GM19240 (cell line): ENCODE measurements at regions not wholly inside any gene's neighbourhood (a gene's known extent, or its start where the extent isn't known, plus 50 kb on each side); places are given as distances from the start of the nearest gene placed in this dataset.

Experiments used
- DNase-seq: peaks from one replicate; pipeline ENCODE4 v3.0.0; 2011; ENCODE audit warnings: low spot score; ENCODE audit not compliant: insufficient read length

DNA sequence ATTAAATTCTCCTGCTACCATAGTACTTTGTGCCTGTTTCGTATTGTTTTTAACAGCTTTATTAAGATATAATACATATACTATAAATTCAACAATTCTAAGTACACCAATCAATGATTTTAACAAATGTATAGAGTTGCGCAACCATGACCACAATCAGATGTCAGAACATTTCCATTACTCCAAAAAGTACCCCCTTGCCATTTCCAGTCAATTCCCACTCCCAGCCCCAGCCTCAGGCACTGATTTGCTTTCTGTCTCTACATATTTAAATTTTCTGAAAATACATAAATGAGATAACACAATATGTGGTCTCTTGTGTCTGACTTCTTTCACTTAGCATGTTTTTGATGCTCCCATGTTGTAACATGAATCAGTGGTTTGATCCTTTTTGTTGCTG lies 193.9 kb downstream of the FIGN start:
- DNase-seq = no peak

DNA sequence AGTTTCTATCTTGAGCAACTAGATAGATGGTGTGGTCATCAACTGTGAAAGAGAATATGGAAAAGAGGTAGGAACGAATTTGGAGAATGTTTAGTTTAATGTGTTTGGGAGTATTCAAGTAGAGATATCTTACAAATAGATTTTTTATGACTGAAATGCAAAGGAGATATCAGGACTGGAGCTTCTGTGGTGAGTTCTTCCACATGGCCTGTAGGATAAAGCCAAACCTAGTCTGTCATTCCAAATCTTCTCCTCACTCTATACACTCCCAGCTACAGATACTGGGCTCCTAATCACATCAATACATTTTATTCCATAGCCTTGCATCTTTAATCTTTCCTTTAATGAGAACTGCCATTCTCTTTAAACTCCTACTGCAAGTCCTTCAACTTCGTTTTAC lies 194.3 kb downstream of the FIGN start:
- no peak for DNase-seq

DNA sequence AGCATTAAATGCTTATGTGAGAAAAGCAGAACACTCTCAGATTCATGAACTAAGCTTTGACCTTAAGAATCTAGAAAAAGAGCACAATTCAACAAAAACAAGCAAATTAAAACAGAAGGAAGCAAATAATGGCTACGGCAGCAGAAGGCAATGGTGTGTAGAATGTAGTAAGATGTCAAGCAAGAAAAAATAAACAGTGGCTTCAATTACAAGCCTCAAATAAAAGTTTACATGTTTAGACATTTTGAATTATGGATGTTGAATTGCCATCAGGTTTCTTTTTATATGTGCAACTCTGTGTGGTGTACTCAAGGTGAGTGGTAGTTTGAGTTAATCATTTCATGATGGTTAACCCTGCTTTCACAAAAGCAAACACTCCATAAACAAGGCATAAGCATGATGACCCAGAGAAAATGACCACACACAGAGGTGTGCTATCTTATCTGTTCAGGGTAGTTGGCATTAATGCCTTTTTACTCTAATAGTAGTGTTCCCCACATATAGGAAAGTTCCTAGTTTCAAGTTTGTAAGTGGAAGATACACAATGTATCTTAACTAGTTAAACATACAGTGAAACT lies 207.1 kb downstream of the FIGN start:
- DNase-seq = no peak

DNA sequence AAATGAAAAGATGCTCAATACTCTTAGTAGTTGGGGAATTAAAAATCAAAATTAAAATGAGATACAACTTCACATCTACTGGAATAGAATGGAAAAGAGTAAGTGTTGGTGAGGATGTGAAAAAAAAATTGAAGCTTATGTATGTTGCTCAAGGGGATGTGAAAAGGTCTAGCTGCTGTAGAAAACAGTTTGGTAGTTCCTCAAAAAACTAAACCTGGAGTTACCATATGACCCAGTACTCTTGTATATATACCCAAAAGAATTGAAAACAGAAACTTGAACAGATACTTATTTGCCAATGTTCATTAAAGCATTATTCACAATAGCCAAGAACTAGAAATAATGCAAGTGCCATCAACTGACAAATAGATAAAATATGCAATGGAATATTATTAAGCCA lies 208.4 kb downstream of the FIGN start:
- DNase-seq = no peak

DNA sequence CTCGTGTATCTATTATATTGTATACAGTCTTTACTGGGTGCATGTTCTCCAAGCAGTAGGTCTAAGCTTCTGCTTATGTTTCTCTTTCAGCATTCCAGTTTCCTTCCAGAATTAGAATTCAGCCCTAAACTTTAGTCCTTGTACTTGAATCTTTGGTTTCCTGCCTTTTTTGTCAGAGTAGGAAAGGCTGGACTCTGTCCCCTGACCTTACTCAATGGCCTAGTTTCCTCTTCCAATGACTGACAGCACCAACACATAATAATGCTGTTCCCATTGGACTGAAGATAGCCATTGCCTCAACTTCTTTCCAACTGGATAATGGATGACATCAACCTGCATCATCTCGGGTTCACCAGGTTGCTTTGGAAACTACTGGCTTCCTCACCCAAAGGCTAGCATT lies 217.0 kb downstream of the FIGN start:
- no peak for DNase-seq

DNA sequence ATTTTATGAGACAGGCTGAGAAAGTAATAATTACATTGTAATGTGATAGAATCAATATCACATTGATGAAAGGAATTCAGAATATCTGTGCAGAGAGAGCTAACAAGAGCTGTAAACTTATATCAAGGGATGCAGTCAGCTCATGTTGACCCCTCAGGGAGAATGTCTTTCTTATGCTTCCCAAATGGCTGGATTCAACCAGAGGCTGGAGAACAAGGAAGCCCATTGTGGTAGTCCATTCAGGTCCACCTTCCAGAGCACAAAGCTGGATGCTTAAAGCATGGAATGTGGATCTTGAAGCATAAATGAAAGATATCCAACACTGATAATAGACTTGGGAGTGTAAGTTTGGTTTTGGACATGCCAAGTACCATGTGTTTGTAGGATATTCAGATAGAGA lies 220.0 kb downstream of the FIGN start:
- DNase-seq = no peak

DNA sequence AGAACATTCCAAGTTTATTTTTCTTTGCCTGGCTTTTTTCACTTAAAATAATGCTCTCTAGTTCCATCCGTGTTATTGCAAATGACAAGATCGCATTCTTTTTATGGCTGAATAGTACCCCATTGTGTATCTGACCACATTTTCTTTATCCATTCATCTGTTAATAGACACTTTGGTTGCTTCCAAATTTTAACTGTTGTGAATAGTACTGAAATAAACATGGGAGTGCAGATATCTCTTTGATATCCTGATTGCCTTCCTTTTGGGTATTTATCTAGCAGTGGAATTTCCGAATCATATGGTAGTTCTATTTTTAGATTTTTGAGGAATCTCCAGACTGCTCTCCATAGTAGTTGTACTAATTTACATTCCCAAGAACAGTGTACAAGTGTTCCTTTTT lies 230.5 kb downstream of the FIGN start:
- no peak for DNase-seq

DNA sequence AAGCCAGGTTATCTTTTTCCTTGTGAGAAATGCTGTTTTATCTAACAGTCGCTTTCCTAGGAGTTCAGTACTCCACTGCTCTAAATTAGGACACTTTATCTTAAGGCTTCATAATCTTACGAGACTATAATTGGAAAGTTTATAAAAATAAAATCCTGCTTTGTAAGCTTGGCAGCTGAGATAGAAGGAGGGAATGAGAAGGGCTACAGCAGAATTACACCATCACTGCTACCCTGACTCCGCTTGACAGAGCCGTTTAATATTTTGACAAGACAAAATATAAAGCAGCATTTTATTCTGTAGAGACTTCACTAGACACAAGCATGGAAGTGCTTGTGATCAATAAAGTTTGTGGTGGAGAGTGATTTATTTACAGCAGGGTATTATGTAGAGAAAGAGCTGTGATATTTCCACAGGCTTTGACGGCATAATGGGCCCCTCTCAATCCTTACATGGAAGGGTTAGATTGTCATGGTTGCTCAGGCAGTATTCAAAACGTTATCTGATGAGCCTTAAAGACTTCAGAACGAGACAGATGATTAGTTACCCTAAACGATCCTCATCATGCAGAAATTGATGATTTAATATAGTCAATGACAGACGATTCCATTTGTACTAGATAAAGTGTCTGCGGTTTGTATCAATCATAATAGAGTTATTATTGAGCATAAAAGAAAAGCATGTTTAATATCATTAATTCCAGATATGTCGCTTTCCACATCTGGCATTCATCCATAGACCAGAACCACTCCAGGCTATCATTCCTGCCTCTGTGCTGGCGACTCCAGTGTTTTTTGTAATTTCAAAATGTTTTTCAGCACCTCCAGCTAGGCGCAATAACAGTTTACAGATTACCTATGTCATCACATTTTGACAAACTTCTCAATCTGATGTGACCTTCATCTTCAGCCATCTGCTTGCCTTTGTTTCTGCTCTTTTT lies 242.2 kb downstream of the FIGN start:
- DNase-seq = no peak

DNA sequence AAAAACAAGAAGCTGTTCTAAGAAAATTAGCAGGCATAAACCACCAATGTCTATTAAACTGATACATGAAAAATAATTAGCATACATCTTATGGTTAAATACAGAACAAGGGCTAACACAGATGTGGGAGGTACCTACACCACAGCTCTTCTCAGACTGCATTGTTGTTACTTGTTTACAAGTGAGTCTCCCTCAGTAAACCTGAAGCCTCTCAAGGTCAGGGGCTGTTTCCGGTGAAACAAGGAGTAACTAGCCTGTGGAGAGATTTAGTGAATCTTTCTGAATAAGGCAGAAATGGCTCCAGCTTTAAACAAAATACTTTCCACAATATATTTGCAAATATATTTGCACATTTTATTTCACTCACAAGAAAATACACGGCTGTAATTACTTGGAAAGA lies 244.0 kb downstream of the FIGN start:
- DNase-seq = no peak

DNA sequence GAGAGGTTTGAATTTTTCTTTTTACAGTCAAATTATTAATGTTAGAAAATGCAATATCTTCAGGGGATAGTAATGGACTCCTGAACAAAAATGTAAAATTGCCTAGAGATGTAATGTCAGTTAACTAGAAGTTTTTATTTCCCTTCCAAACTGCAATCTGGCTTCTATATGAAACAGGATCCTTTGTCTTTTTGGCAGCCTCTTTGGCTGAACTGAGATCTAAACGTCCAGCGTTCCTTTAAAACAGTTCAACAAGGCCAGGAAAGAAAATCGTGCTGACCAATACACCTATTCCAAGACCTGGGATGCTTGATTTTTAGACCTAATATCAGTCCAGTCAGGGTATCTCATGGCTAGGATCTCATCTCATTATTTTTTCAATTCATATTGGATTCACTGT lies 245.5 kb downstream of the FIGN start:
- no peak for DNase-seq

DNA sequence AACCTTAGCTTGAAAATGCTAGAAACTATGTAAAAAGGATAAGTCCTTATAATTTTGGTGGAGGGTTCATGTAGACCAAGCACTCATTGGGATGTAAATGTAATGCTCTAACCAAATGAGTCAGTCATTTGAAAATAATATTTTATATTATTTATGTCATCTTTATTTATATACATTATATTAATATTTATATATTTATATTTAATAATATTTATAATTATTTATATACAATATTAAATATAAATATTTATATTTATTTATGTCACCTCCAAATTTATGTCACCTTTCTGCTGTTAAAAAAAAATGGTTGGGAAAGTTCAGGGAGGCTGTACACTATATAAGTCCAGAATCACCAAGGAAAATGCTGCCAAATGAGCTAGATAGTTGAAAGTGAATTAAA lies 254.3 kb downstream of the FIGN start:
- DNase-seq = no peak

DNA sequence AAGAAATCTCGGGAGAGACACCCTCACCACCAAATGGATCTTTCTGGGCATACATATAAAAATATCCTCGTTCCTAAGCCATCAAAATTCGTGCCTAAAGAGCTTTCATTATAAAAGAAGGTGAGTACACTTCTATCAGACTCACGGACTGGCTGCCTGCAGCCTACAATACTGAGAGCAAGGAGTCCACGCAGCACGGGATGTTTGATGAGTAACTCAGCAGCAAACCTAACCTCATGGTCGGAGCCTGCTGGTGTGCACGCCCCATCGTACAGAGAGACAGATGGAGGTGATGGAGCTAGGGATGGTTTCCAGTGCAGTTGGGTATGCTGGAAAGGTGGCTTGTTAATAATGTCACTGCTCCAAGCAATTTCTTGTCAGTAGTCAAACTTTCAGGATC lies 256.2 kb downstream of the FIGN start:
- no peak for DNase-seq

DNA sequence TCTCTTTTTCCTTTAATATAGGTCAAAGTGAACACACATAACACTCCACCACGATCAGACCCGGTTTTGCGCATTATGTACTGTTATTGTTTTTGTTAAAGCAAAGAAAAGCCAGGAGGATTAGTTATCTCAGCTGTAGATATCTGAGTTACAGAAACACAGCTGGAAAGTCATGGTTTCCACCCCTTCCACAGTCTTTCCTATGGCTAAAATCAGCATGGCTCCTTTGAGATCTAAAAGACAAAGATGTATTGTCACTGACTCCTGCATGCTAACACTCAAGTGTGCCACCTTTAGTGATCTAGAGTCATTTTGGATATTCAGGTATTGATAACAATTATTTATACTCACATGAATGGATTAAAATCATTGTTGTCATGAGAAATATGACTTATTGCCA lies 260.0 kb downstream of the FIGN start:
- no peak for DNase-seq

DNA sequence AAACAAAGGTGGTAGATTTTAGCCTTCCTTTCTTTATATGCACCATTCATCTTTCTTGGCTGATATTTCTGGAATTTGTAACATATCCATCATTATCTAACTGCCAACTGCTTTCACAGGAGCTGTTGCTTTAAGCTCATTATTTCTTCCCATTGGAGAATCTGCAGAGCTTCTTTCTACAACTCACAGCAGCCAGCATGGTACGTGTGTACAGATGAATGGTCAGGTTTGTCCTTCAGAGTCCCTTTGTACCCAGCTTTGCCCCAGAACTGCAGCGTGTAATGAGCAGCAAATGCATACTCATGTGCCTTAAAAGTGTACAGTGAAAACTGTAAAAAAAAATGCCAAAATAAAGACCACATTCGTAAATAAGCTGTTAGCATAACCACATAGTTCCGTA lies 260.9 kb downstream of the FIGN start:
- DNase-seq = no peak

DNA sequence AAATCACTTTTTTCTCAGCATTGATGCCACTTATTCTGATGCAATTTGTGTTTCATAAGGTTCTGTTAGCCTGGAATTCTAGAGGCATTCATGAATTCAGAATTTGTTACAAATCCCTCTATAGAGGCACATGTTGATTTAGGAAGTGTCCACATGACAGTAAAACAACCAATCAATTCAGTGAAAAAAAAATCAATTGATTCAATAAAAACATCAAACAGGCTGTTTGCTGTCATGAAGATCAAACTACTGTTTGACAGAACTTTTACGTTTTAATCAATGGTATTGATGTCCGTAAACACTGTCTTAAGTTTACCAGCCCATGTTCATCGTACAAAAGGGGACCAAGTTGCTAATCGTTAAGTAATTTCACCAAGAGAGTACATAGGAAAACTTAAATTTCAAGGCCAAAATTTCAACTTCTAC lies 261.5 kb downstream of the FIGN start:
- DNase-seq = no peak

DNA sequence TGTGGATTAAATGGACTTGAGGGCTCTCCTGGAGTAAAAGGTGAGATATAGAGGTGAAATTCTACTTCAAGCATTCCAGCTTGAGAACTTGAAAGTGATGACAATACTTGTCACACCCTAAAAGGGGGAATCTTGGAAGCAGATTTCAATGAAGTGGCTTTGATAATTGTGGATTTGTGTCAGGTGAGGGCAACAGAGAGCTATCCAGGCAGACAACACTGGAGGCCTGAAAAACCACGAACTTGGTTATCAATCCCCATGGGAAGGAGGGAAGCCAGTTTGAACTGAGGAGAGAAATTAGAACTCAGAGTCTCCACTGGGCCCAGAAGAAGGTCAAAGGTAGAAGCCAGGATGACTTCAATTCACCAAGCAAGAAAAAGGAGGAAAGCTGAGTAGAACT lies 263.9 kb downstream of the FIGN start:
- DNase-seq = no peak

DNA sequence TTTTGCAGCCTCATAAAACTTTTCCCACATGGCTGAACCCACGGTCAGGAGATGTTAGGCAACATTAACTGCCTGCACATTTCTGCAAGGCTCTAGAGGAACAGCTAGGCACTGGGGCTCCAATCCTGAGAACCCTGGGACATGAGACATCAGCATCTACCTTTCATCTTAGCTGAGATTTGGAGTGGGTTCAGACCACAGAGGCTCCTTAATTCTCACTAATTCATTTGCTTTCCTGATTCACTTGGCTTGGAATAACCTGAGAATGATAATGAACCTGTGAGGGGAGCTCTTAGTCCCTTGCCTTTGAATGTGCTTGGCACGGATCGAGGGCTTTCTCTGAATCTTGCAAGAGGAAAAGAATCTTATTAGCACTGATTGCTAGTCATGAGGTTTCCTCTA lies 266.2 kb downstream of the FIGN start:
- no peak for DNase-seq

DNA sequence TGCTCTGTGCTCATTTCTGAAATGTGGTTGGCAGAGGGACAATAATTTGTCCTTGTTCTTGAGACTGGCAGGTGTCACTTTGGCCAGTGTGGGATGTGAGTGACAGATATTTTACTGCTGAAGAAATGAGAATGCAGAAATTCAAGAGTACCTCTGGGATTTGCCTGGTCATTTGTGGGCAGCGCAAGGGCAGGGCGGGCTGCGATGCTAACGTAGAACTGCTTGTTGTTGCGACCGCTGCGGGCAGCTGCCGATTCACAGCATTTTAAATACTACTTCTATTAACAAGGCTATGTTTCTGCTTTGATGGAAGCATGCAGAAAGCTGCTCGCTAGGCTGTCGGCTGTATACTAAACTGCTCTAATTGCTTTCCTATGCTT lies 268.6 kb downstream of the FIGN start:
- no peak for DNase-seq

DNA sequence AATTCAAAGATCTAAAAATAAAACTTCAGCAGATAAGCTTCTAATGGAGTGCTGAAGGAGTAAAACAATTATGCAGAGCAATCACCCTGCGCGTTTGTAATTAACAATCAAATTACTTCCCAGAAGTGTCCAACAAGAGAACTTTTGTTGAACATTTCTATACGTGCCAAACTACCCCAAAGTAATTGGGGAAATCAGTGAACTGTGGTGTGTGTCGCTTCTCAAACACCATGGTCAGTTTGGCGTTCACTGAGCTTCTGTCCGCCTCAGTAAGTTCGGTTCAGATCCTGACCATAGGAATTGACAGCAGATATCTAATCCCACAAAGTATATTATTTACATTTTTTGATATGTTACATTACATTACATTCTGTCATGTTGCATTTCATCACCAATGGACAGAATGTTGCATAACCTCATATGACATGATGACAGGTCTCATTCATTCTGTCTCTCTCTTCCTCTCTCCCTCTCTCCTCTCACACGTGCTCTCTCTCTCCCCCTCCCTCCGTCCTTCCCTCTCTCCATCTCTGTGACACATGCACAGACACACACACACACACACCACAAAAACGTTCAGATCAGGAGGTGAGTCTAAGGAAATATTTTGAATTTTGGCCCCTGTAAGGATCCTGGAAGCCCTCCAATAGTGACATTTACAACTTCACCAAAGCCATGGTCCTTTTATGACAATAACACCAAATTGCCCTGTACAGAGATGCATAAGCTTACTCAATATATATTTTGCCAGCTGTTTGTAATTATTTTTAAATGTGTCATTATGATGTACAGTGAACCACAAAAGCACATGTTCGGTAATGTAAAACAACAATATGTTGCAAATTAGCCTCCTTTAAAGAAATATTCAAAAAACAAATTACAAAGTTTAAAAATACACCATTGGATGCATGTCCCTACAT lies 269.2 kb downstream of the FIGN start:
- no peak for DNase-seq

DNA sequence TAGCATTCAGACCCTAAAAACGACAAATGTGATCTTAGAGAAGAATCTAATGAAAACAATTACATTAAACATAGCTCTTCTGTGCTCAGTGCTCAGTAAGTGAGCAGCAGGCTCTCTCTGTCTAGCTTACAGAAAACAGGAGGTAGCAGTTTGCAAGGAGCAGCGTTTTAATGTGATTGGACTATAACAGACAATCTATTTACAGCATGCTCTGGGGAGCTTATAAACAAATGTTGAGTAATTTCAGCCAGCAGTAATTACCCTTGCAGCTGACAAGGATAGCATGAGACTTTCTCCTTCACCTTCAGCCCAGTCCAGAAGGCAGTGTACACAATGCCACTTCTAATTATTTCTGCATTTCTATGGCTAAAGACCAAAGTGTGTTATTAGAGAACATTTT lies 270.4 kb downstream of the FIGN start:
- DNase-seq = no peak

DNA sequence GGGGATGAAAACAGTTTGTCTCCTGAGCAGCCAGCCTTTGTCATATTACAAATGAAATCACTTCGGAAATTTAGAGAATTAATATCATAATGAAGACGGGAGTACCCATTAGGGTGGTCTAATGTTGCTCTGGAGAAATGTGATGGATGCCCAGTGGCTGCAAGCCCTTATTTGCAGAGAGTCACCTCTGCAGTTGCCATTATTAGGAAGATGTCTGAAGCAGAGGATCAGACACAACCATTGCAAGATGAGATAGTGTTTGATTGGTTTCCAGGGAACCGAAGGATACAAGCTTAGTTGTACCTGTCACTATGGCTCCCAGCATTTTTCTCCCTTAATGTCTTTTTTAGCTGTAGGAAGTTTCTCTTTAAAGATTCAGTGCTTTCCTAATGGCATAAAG lies 272.4 kb downstream of the FIGN start:
- no peak for DNase-seq

DNA sequence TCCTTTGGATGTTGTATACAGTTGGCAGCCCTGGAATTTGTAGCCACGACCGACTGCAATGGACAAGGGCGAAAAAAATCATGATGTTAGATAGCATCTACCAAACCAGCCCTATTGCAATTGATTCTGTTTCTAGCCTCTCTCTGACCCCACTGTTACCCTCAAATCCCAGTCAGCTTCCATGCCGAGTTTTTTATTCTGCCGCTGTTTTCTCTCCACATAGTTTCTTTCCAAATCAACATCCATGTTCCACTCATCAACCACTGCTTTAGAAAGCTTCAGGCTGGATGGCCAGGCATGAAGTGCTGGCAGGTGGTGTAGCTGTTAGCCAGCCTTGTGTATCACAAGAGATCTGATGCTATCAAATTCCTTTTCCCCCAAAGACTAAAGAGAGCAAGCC lies 272.8 kb downstream of the FIGN start:
- no peak for DNase-seq
